ENCODE measurements at regions not wholly inside any gene's neighbourhood (a gene's known extent, or its start where the extent isn't known, plus 50 kb on each side); places are given as distances from the start of the nearest gene placed in this dataset.
"Not testable (repeated sequence)": the region's sequence is repeated elsewhere in the genome, so short reads cannot be mapped to it uniquely, and the experiment has no call there.

DNA sequence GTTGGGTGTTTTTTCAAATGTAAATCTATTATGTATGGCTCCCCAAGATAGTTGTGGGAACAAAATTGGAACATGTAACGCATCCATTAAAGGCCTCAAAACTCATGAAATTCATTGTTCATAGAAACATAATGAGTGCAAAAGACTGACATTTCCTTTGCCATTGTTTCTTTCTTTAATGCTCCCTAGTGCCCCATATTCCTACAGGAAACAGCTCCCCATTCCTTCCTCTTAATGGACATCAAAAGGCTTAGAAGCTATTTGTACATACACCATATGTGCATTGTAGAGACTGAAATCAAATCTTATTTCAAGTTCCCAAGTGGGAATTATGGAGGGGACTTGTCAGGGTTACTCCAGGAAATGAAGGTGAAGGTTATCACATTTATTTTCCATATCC lies 139.1 kb downstream of the AHR start:
- DNase-seq (ENCODE audit: insufficient read length, low spot score): no peak
- no peak for TF ChIP-seq CTCF (IDR thresholded peaks at IDR 0.05; ENCODE audit: insufficient read depth, missing control alignments)
- no peak for FAIRE-seq

- not testable (repeated sequence) for DNase-seq (ENCODE audit: insufficient read length, low spot score); FAIRE-seq
Measured at GRCh38 chr7:17440025-17440784, 141.8 kb downstream of the AHR start.

DNA sequence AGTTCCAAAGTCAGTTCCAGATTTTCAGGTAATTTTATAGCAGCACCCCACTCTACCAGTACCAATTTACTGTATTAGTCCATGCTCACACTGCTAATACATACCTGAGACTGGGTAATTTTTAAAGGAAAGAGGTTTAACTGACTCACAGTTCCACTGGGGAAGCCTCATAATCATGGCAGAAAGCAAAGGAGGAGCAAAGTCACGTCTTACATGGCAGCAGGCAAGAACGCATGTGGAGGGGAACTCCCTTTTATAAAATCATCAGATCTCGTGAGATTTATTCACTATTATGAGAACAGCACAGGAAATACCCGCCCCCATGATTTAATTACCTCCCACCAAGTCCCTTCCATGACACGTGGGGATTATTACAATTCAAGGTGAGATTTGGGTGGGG lies 142.4 kb downstream of the AHR start:
- TF ChIP-seq CTCF (IDR thresholded peaks at IDR 0.05; ENCODE audit: insufficient read depth, missing control alignments): no peak
- no peak for DNase-seq (ENCODE audit: insufficient read length, low spot score)
- no peak for FAIRE-seq

DNA sequence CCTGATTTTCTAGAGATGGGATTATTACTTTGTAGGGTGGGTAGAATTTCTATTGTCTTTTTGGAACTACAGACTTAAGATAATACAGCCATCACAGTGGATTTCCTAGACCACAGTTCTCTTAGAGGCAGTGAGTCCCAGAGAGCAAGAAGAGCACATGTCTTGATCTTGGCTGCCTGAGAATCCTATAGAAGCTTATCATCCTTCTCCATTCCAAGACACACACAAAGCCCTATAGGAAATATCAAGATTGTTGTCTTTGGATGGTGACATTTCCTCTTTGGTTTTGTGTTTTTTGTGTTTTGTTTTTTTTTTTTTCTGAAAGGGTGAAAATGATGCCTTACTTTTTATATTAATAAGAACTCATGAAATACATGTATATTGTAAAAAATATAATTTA lies 143.1 kb downstream of the AHR start:
- TF ChIP-seq CTCF (IDR thresholded peaks at IDR 0.05; ENCODE audit: insufficient read depth, missing control alignments): no peak
- FAIRE-seq (no peak), DNase-seq (ENCODE audit: insufficient read length, low spot score) (no peak)

- no peak for FAIRE-seq
- TF ChIP-seq CTCF (IDR thresholded peaks at IDR 0.05; ENCODE audit: insufficient read depth, missing control alignments): no peak
- DNase-seq (ENCODE audit: insufficient read length, low spot score): no peak
Measured at GRCh38 chr7:17444151-17444550, 145.7 kb downstream of the AHR start.

DNA sequence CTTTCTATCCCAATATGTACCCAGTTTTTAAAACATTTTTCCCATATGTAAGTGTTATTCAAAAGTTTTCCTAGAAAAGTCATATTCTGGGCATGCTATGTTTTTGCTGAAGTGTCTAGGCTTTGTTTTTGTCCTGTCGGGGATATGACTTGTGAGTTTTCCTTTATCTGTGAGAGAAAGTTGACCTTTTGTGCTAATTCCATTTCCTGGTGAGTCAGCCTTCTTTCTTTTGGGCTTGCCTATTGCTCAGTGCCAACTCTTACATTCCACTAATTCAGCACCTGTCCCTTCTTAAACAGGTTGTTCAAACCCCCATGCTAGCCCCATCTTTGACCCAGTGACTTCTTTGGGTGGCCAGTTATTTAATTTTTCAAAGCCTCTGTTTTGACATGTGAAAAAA lies 146.2 kb downstream of the AHR start:
- no peak for TF ChIP-seq CTCF (IDR thresholded peaks at IDR 0.05; ENCODE audit: insufficient read depth, missing control alignments)
- FAIRE-seq (no peak), DNase-seq (ENCODE audit: insufficient read length, low spot score) (no peak)

DNA sequence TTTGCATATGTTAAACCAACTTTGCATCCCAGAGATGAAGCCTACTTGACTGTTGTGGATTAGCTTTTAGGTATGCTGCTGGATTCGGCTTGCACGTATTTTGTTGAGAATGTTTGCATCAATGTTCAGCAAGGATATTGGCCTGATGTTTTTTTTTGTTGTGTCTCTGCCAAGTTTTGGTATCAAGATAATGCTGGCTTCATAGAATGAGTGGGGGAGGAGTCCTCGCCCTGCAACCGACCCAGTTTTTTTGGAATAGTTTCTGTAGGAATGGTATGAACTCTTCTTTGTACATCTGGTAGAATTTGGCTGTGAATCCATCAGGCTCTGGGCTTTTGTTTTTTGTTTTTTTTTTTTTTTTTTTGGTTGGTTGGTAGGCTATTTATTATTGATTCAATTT lies 147.9 kb downstream of the AHR start:
- DNase-seq (ENCODE audit: insufficient read length, low spot score): no peak
- no peak for TF ChIP-seq CTCF (IDR thresholded peaks at IDR 0.05; ENCODE audit: insufficient read depth, missing control alignments)
- no peak for FAIRE-seq
